Dendritic cell treated with granulocyte-macrophage colony-stimulating factor and Interleukin-4, amounts not matched to agents 40 ng/mL and 50 ng/mL, for 4 days (primary cell): ENCODE measurements at regions not wholly inside any gene's neighbourhood (a gene's known extent, or its start where the extent isn't known, plus 50 kb on each side); places are given as distances from the start of the nearest gene placed in this dataset.

Experiments used
- H3K27ac Mint-ChIP-seq: one replicate; pipeline ENCODE4 v1.8.0; 2022; ENCODE audit warnings: mild to moderate bottlenecking, mixed read lengths
- H3K27me3 Mint-ChIP-seq: one replicate; pipeline ENCODE4 v1.8.0; 2022; ENCODE audit warnings: mild to moderate bottlenecking, mixed read lengths
- H3K36me3 Mint-ChIP-seq: one replicate; pipeline ENCODE4 v1.8.0; 2022; ENCODE audit warnings: low read depth, mixed read lengths
- H3K4me1 Mint-ChIP-seq: one replicate; pipeline ENCODE4 v1.8.0; 2022; ENCODE audit warnings: low read depth, mixed read lengths
- H3K4me3 Mint-ChIP-seq: one replicate; pipeline ENCODE4 v1.8.0; 2022; ENCODE audit warnings: mild to moderate bottlenecking, moderate library complexity, mixed read lengths
- H3K9me3 Mint-ChIP-seq: one replicate; pipeline ENCODE4 v1.8.0; 2022; ENCODE audit warnings: mixed read lengths
- intact Hi-C: fragments of 100-400 bp; cut with micrococcal nuclease; formaldehyde crosslinking; loops from one replicate; pipeline ENCODE4 v1.15.0; 2022

- Mint-ChIP-seq H3K27me3 (no peaks in the 10 kb centered on the region), H3K36me3 (no peaks in the 10 kb centered on the region), H3K4me3 (no peak overlapping the region)
Measured at GRCh38 chr6:927157-927556, 234.2 kb upstream of the EXOC2 start.

GRCh38 chr6:925656-926213 is 232.8 kb upstream of the EXOC2 start:
- no peaks in the 10 kb centered on the region for H3K4me1 Mint-ChIP-seq
- intact Hi-C loops, result no loop called here
- H3K4me3 Mint-ChIP-seq, result no peak overlapping the region
- H3K36me3 Mint-ChIP-seq, result no peaks in the 10 kb centered on the region
- H3K9me3 Mint-ChIP-seq, result peaks cover 21% of the 10 kb centered on the region
- H3K27me3 Mint-ChIP-seq, result no peaks in the 10 kb centered on the region
- no peak overlapping the region for H3K27ac Mint-ChIP-seq

More at GRCh38 chr6:927157-927556, 234.2 kb upstream of the EXOC2 start:
- no peak overlapping the region for H3K27ac Mint-ChIP-seq
- H3K4me1 Mint-ChIP-seq, result no peaks in the 10 kb centered on the region
- intact Hi-C loops, result no loop called here
- H3K9me3 Mint-ChIP-seq, result peaks cover 7% of the 10 kb centered on the region

- H3K27ac Mint-ChIP-seq, result no peak overlapping the region
Measured at GRCh38 chr6:924661-925060, 231.7 kb upstream of the EXOC2 start.

GRCh38 chr6:921400-921799 is 228.5 kb upstream of the EXOC2 start:
- intact Hi-C loops, result no loop called here
- H3K9me3 Mint-ChIP-seq, result peaks cover 54% of the 10 kb centered on the region
- H3K27me3 Mint-ChIP-seq, result peaks cover 1% of the 10 kb centered on the region
- no peaks in the 10 kb centered on the region for H3K36me3 Mint-ChIP-seq
- H3K4me1 Mint-ChIP-seq, result no peaks in the 10 kb centered on the region
- no peak overlapping the region for H3K27ac Mint-ChIP-seq
- H3K4me3 Mint-ChIP-seq, result no peak overlapping the region

More at GRCh38 chr6:924661-925060, 231.7 kb upstream of the EXOC2 start:
- Mint-ChIP-seq H3K9me3 (peaks cover 30% of the 10 kb centered on the region), H3K4me1 (no peaks in the 10 kb centered on the region), H3K36me3 (no peaks in the 10 kb centered on the region), H3K27me3 (no peaks in the 10 kb centered on the region), H3K4me3 (no peak overlapping the region)
- intact Hi-C loops, result no loop called here

GRCh38 chr6:920512-920911 is 227.6 kb upstream of the EXOC2 start:
- no peak overlapping the region for H3K27ac Mint-ChIP-seq
- no peaks in the 10 kb centered on the region for H3K4me1 Mint-ChIP-seq
- no peak overlapping the region for H3K4me3 Mint-ChIP-seq
- intact Hi-C loops, result no loop called here
- H3K27me3 Mint-ChIP-seq, result peaks cover 1% of the 10 kb centered on the region
- H3K36me3 Mint-ChIP-seq, result no peaks in the 10 kb centered on the region
- peaks cover 54% of the 10 kb centered on the region for H3K9me3 Mint-ChIP-seq

GRCh38 chr6:919500-919899 is 226.6 kb upstream of the EXOC2 start:
- intact Hi-C loops, result no loop called here
- peaks cover 54% of the 10 kb centered on the region for H3K9me3 Mint-ChIP-seq
- peaks cover 1% of the 10 kb centered on the region for H3K27me3 Mint-ChIP-seq
- no peak overlapping the region for H3K27ac Mint-ChIP-seq
- no peaks in the 10 kb centered on the region for H3K36me3 Mint-ChIP-seq
- H3K4me1 Mint-ChIP-seq, result no peaks in the 10 kb centered on the region
- no peak overlapping the region for H3K4me3 Mint-ChIP-seq

- no peak overlapping the region for H3K4me3 Mint-ChIP-seq
- peaks cover 48% of the 10 kb centered on the region for H3K9me3 Mint-ChIP-seq
- H3K36me3 Mint-ChIP-seq, result no peaks in the 10 kb centered on the region
- peaks cover 1% of the 10 kb centered on the region for H3K27me3 Mint-ChIP-seq
- intact Hi-C loops, result no loop called here
- H3K27ac Mint-ChIP-seq, result no peak overlapping the region
- no peaks in the 10 kb centered on the region for H3K4me1 Mint-ChIP-seq
Measured at GRCh38 chr6:917939-918338, 225.0 kb upstream of the EXOC2 start.

GRCh38 chr6:917296-917695 is 224.4 kb upstream of the EXOC2 start:
- H3K4me1 Mint-ChIP-seq, result no peaks in the 10 kb centered on the region
- H3K36me3 Mint-ChIP-seq, result no peaks in the 10 kb centered on the region
- peaks cover 48% of the 10 kb centered on the region for H3K9me3 Mint-ChIP-seq
- peaks cover 1% of the 10 kb centered on the region for H3K27me3 Mint-ChIP-seq
- intact Hi-C loops, result no loop called here
- H3K4me3 Mint-ChIP-seq, result no peak overlapping the region
- H3K27ac Mint-ChIP-seq, result no peak overlapping the region

GRCh38 chr6:916131-916530 is 223.2 kb upstream of the EXOC2 start:
- no peaks in the 10 kb centered on the region for H3K36me3 Mint-ChIP-seq
- no peak overlapping the region for H3K27ac Mint-ChIP-seq
- peaks cover 3% of the 10 kb centered on the region for H3K27me3 Mint-ChIP-seq
- H3K4me3 Mint-ChIP-seq, result no peak overlapping the region
- intact Hi-C loops, result no loop called here
- peaks cover 38% of the 10 kb centered on the region for H3K9me3 Mint-ChIP-seq
- H3K4me1 Mint-ChIP-seq, result no peaks in the 10 kb centered on the region

- peaks cover 3% of the 10 kb centered on the region for H3K27me3 Mint-ChIP-seq
- no peak overlapping the region for H3K27ac Mint-ChIP-seq
- peaks cover 10% of the 10 kb centered on the region for H3K9me3 Mint-ChIP-seq
- no peaks in the 10 kb centered on the region for H3K36me3 Mint-ChIP-seq
- no peak overlapping the region for H3K4me3 Mint-ChIP-seq
- intact Hi-C loops, result no loop called here
- no peaks in the 10 kb centered on the region for H3K4me1 Mint-ChIP-seq
Measured at GRCh38 chr6:912871-913835, 220.2 kb upstream of the EXOC2 start.

- Mint-ChIP-seq H3K27me3 (peaks cover 2% of the 10 kb centered on the region), H3K36me3 (no peaks in the 10 kb centered on the region), H3K27ac (no peak overlapping the region), H3K9me3 (no peaks in the 10 kb centered on the region), H3K4me3 (no peak overlapping the region), H3K4me1 (no peaks in the 10 kb centered on the region)
- intact Hi-C loops, result no loop called here
Measured at GRCh38 chr6:907928-908327, 215.0 kb upstream of the EXOC2 start.

- intact Hi-C loops, result no loop called here
Measured at GRCh38 chr6:906920-907319, 214.0 kb upstream of the EXOC2 start.

GRCh38 chr6:905556-905955 is 212.6 kb upstream of the EXOC2 start:
- no peaks in the 10 kb centered on the region for H3K9me3 Mint-ChIP-seq
- H3K27ac Mint-ChIP-seq, result no peak overlapping the region
- intact Hi-C loops, result no loop called here
- H3K27me3 Mint-ChIP-seq, result no peaks in the 10 kb centered on the region
- H3K36me3 Mint-ChIP-seq, result no peaks in the 10 kb centered on the region
- H3K4me3 Mint-ChIP-seq, result no peak overlapping the region
- H3K4me1 Mint-ChIP-seq, result no peaks in the 10 kb centered on the region

More at GRCh38 chr6:906920-907319, 214.0 kb upstream of the EXOC2 start:
- no peaks in the 10 kb centered on the region for H3K36me3 Mint-ChIP-seq
- H3K9me3 Mint-ChIP-seq, result no peaks in the 10 kb centered on the region
- no peaks in the 10 kb centered on the region for H3K27me3 Mint-ChIP-seq
- no peaks in the 10 kb centered on the region for H3K4me1 Mint-ChIP-seq
- no peak overlapping the region for H3K27ac Mint-ChIP-seq
- no peak overlapping the region for H3K4me3 Mint-ChIP-seq

- H3K27ac Mint-ChIP-seq, result no peak overlapping the region
Measured at GRCh38 chr6:904994-905393, 212.1 kb upstream of the EXOC2 start.

More at GRCh38 chr6:904994-905393, 212.1 kb upstream of the EXOC2 start:
- Mint-ChIP-seq H3K4me1 (no peaks in the 10 kb centered on the region), H3K27me3 (peaks cover 2% of the 10 kb centered on the region), H3K36me3 (no peaks in the 10 kb centered on the region), H3K4me3 (no peak overlapping the region), H3K9me3 (no peaks in the 10 kb centered on the region)
- intact Hi-C loops, result no loop called here
